GM23338 (cell line): ENCODE measurements at regions not wholly inside any gene's neighbourhood (a gene's known extent, or its start where the extent isn't known, plus 50 kb on each side); places are given as distances from the start of the nearest gene placed in this dataset.

ENCODE experiments used
- ATAC-seq: fragments of 200-7000 bp; cut with Tn5 transposase; 3 replicates; pipeline ENCODE4 v1.9.1; 2020
- DNase-seq: peaks from one replicate; pipeline ENCODE4 v3.0.0-alpha.2; 2015; ENCODE audit warnings: low spot score
- H2AFZ ChIP-seq: fragments of 200-600 bp; sonication (generic); 2 replicates; pipeline ENCODE4 v1.8.0; 2016; ENCODE audit warnings: antibody characterized with exemption, mild to moderate bottlenecking, moderate library complexity
- H3F3A ChIP-seq: fragments of 200-600 bp; sonication (generic); replicated peaks from 2 replicates; pipeline ENCODE4 v1.8.0; 2017; ENCODE audit warnings: antibody characterized with exemption, mixed run types, low read depth
- H3K27ac ChIP-seq: fragments of 200-600 bp; sonication (generic); 2 replicates; pipeline ENCODE4 v1.6.1; 2016; ENCODE audit warnings: low read depth
- H3K27me3 ChIP-seq: fragments of 200-600 bp; sonication (generic); 2 replicates; pipeline ENCODE4 v1.8.0; 2016; ENCODE audit warnings: mild to moderate bottlenecking, mixed run types, moderate library complexity; ENCODE audit not compliant: insufficient read depth
- H3K36me3 ChIP-seq: fragments of 200-600 bp; sonication (generic); 2 replicates; pipeline ENCODE4 v1.8.0; 2016; ENCODE audit warnings: mild to moderate bottlenecking; ENCODE audit not compliant: insufficient read depth
- H3K4me1 ChIP-seq: fragments of 200-600 bp; sonication (generic); 2 replicates; pipeline ENCODE4 v1.8.0; 2016; ENCODE audit warnings: mild to moderate bottlenecking, moderate library complexity; ENCODE audit not compliant: insufficient read depth
- H3K4me2 ChIP-seq: fragments of 200-600 bp; sonication (generic); 2 replicates; pipeline ENCODE4 v1.7.1; 2017; ENCODE audit warnings: mixed run types
- H3K4me3 ChIP-seq: fragments of 200-600 bp; sonication (generic); 2 replicates; pipeline ENCODE4 v1.6.1; 2016; ENCODE audit warnings: mixed run types
- H3K79me2 ChIP-seq: fragments of 200-600 bp; sonication (generic); replicated peaks from 2 replicates; pipeline ENCODE4 v1.8.0; 2017; ENCODE audit warnings: mild to moderate bottlenecking; ENCODE audit not compliant: insufficient read depth
- H3K9me2 ChIP-seq: fragments of 200-600 bp; sonication (generic); 2 replicates; pipeline ENCODE4 v1.8.0; 2017; ENCODE audit not compliant: insufficient read depth
- H4K20me1 ChIP-seq: fragments of 200-600 bp; sonication (generic); replicated peaks from 2 replicates; pipeline ENCODE4 v1.8.0; 2017; ENCODE audit warnings: mild to moderate bottlenecking; ENCODE audit not compliant: insufficient read depth
- H3K27ac Mint-ChIP-seq: 2 replicates; pipeline ENCODE4 v1.8.0; 2020; ENCODE audit warnings: inconsistent platforms, mild to moderate bottlenecking, moderate library complexity, mixed read lengths
- H3K27me3 Mint-ChIP-seq: 3 replicates; pipeline ENCODE4 v1.8.0; 2022; ENCODE audit warnings: low read depth, mild to moderate bottlenecking, moderate library complexity, mixed read lengths, inconsistent platforms; ENCODE audit not compliant: insufficient read depth, poor library complexity
- H3K36me3 Mint-ChIP-seq: 3 replicates; pipeline ENCODE4 v1.8.0; 2021; ENCODE audit warnings: low read depth, mild to moderate bottlenecking, inconsistent platforms, moderate library complexity, mixed read lengths
- H3K4me1 Mint-ChIP-seq: 3 replicates; pipeline ENCODE4 v1.8.0; 2020; ENCODE audit warnings: mild to moderate bottlenecking, inconsistent platforms, mixed read lengths
- H3K4me3 Mint-ChIP-seq: 3 replicates; pipeline ENCODE4 v1.8.0; 2021; ENCODE audit warnings: moderate library complexity, mild to moderate bottlenecking, inconsistent platforms, mixed read lengths
- H3K9me3 Mint-ChIP-seq: 3 replicates; pipeline ENCODE4 v1.8.0; 2020; ENCODE audit warnings: moderate library complexity, mild to moderate bottlenecking, inconsistent platforms, mixed read lengths
- EZH2 ChIP-seq: fragments of 200-600 bp; sonication (generic); IDR thresholded peaks from one replicate; pipeline ENCODE4 v1.8.0; 2017; ENCODE audit warnings: antibody characterized with exemption, mild to moderate bottlenecking, low read depth; ENCODE audit not compliant: unreplicated experiment
- EZH2phosphoT487 ChIP-seq: fragments of 200-600 bp; sonication (generic); IDR thresholded peaks from one replicate; pipeline ENCODE4 v1.8.1; 2018; ENCODE audit warnings: antibody characterized with exemption; ENCODE audit not compliant: unreplicated experiment
- POLR2AphosphoS5 ChIP-seq: IDR thresholded peaks from 2 replicates; pipeline ENCODE4 v1.6.1; 2016; ENCODE audit warnings: antibody characterized with exemption, low read depth
- STAT1 ChIP-seq: IDR thresholded peaks from one replicate; pipeline ENCODE4 v1.6.1; 2016; ENCODE audit warnings: antibody characterized with exemption; ENCODE audit not compliant: unreplicated experiment
- ZNF114 ChIP-seq: fragments of 250-450 bp; sonication (Bioruptor Pico); IDR thresholded peaks from 2 replicates; pipeline ENCODE4 v1.5.0; 2020; ENCODE audit warnings: mild to moderate bottlenecking, moderate library complexity
- ZNF331 ChIP-seq: fragments of 250-450 bp; sonication (Bioruptor Pico); IDR thresholded peaks from 2 replicates; pipeline ENCODE4 v1.5.0; 2020; ENCODE audit warnings: low read depth, mild to moderate bottlenecking, moderate library complexity
- TF ChIP-seq, protein P1 (sequence below): IDR thresholded peaks from one replicate; pipeline ENCODE4 v1.6.1; 2018; ENCODE audit warnings: antibody characterized with exemption; ENCODE audit not compliant: unreplicated experiment
- TF ChIP-seq, protein P2 (sequence below), 2 experiments: fragments of 200-600 bp in 1 of 2; sonication (generic) in 1 of 2; conservative IDR thresholded peaks; 2 replicates each; pipeline versions ENCODE4 v1.5.1 to v1.6.1; 2016 to 2017; ENCODE audit warnings: antibody characterized with exemption in 2 of 2, low read depth in 2 of 2, mild to moderate bottlenecking in 2 of 2, moderate library complexity in 1 of 2
- TF ChIP-seq, protein P3 (sequence below): IDR thresholded peaks from 2 replicates; pipeline ENCODE4 v1.6.1; 2016; ENCODE audit warnings: antibody characterized with exemption

DNA sequence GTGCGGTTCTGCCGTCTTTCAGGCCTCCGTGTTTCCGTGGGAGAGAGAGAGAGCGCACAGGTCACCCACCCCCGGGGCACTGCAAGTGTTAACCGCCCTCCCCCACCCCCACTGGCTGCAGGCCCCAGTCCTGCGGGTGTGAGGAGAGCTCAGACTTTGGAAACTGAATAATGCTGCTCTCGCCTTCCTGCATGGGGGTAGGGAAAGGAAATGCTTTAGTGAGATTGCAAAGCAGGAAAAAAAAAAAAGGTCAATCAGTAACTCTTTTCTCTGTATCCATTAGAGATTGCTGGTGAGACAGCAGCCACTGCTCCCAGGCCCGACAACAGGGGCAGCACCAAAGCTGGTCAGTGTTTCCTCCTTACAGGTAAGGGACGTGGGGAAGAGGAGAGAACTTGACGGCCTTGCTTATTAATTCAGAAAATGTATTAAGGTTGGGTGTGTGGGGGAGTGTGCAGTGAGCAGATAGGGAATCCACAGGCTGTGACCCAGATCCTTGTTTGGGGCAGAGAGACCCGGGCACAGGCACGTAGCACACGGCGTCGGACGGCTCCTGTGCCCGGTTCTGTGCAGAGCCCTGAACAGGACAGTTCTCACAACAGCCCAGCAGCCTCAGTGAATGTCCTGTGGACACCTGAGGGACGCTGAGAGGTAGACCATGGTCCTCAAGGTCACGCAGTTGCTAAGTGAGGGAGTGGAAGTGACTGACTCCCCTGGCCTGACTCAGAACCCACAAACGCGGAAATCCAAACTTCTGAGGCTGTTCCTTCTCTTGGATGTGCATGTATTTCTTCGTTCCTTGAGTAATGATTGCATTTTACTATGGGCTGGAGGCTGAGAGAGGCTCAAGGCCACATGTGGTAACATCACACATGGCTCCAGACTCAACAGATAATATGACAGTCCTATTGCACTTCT lies 156.5 kb downstream of the FOXL1 start:
- Histone ChIP-seq H3F3A (peaks cover 4% of the 10 kb centered on the region; the same call in 1 of the 2 replicates), H3K36me3 (no peaks in the 10 kb centered on the region), H3K9me2 (no peaks in the 10 kb centered on the region), H3K4me3 (peak overlapping the region; percentile 36; the same call in 1 of the 2 replicates), H4K20me1 (no peaks in the 10 kb centered on the region), H2AFZ (peak overlapping the region; percentile 38; the same call in 1 of the 2 replicates), H3K79me2 (no peaks in the 10 kb centered on the region), H3K27ac (peak overlapping the region; percentile 74; the same call in 1 of the 2 replicates), H3K4me1 (peaks cover 28% of the 10 kb centered on the region), H3K4me2 (peak overlapping the region; percentile 69), H3K27me3 (no peaks in the 10 kb centered on the region)
- Mint-ChIP-seq H3K9me3 (peaks cover 20% of the 10 kb centered on the region), H3K27ac (peak overlapping the region; percentile 74), H3K27me3 (peaks cover 30% of the 10 kb centered on the region), H3K36me3 (peaks cover 29% of the 10 kb centered on the region), H3K4me1 (peaks cover 52% of the 10 kb centered on the region), H3K4me3 (peak overlapping the region; percentile 45)
- DNase-seq (peak; percentile 43), ATAC-seq (peak; percentile 22)
- TF ChIP-seq ZNF114: no peak
- TF ChIP-seq, protein P1, sequence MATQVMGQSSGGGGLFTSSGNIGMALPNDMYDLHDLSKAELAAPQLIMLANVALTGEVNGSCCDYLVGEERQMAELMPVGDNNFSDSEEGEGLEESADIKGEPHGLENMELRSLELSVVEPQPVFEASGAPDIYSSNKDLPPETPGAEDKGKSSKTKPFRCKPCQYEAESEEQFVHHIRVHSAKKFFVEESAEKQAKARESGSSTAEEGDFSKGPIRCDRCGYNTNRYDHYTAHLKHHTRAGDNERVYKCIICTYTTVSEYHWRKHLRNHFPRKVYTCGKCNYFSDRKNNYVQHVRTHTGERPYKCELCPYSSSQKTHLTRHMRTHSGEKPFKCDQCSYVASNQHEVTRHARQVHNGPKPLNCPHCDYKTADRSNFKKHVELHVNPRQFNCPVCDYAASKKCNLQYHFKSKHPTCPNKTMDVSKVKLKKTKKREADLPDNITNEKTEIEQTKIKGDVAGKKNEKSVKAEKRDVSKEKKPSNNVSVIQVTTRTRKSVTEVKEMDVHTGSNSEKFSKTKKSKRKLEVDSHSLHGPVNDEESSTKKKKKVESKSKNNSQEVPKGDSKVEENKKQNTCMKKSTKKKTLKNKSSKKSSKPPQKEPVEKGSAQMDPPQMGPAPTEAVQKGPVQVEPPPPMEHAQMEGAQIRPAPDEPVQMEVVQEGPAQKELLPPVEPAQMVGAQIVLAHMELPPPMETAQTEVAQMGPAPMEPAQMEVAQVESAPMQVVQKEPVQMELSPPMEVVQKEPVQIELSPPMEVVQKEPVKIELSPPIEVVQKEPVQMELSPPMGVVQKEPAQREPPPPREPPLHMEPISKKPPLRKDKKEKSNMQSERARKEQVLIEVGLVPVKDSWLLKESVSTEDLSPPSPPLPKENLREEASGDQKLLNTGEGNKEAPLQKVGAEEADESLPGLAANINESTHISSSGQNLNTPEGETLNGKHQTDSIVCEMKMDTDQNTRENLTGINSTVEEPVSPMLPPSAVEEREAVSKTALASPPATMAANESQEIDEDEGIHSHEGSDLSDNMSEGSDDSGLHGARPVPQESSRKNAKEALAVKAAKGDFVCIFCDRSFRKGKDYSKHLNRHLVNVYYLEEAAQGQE: no peak

DNA sequence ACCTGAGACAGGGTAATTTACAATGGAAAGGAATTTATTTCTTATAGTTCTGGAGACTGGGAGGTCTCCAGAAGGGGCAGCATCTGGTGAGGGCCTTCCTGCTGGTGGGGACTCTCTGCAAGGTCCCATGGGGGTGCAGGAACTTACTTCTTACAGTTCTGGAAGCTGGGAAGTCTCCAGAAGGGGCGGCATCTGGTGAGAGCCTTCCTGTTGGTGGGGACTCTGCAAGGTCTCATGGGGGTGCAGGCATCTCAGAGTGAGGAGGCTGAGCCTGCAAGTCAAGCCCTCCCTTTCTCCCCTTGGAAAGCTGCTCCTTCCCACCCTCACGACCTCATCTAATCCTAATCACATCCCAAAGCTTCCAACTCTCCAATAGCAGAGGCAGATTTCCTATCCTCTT lies 157.4 kb downstream of the FOXL1 start:
- Histone ChIP-seq H3K4me3 (no peak overlapping the region), H4K20me1 (no peaks in the 10 kb centered on the region), H3K27me3 (no peaks in the 10 kb centered on the region), H3K79me2 (no peaks in the 10 kb centered on the region), H3F3A (peaks cover 4% of the 10 kb centered on the region; the same call in 1 of the 2 replicates), H3K9me2 (no peaks in the 10 kb centered on the region), H3K4me2 (no peak overlapping the region), H3K36me3 (no peaks in the 10 kb centered on the region), H3K4me1 (peaks cover 28% of the 10 kb centered on the region), H3K27ac (no peak overlapping the region), H2AFZ (no peak overlapping the region)
- DNase-seq: no peak
- Mint-ChIP-seq H3K27ac (no peak overlapping the region), H3K9me3 (peaks cover 20% of the 10 kb centered on the region), H3K4me3 (no peak overlapping the region), H3K27me3 (peaks cover 30% of the 10 kb centered on the region), H3K36me3 (peaks cover 33% of the 10 kb centered on the region), H3K4me1 (peaks cover 54% of the 10 kb centered on the region)
- no peak for ATAC-seq
- TF ChIP-seq, protein P1: no peak
- TF ChIP-seq ZNF331: no peak
- no peak for TF ChIP-seq STAT1
- TF ChIP-seq POLR2AphosphoS5: no peak
- TF ChIP-seq, protein P2, sequence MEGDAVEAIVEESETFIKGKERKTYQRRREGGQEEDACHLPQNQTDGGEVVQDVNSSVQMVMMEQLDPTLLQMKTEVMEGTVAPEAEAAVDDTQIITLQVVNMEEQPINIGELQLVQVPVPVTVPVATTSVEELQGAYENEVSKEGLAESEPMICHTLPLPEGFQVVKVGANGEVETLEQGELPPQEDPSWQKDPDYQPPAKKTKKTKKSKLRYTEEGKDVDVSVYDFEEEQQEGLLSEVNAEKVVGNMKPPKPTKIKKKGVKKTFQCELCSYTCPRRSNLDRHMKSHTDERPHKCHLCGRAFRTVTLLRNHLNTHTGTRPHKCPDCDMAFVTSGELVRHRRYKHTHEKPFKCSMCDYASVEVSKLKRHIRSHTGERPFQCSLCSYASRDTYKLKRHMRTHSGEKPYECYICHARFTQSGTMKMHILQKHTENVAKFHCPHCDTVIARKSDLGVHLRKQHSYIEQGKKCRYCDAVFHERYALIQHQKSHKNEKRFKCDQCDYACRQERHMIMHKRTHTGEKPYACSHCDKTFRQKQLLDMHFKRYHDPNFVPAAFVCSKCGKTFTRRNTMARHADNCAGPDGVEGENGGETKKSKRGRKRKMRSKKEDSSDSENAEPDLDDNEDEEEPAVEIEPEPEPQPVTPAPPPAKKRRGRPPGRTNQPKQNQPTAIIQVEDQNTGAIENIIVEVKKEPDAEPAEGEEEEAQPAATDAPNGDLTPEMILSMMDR (conservative IDR thresholded peaks at IDR 0.05; ENCODE audit: low read depth in 2 of 2): no peak
- TF ChIP-seq ZNF114: no peak
- no peak for TF ChIP-seq EZH2phosphoT487
- TF ChIP-seq EZH2: no peak
- TF ChIP-seq, protein P3, sequence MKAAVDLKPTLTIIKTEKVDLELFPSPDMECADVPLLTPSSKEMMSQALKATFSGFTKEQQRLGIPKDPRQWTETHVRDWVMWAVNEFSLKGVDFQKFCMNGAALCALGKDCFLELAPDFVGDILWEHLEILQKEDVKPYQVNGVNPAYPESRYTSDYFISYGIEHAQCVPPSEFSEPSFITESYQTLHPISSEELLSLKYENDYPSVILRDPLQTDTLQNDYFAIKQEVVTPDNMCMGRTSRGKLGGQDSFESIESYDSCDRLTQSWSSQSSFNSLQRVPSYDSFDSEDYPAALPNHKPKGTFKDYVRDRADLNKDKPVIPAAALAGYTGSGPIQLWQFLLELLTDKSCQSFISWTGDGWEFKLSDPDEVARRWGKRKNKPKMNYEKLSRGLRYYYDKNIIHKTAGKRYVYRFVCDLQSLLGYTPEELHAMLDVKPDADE: no peak
